ENCODE measurements at regions not wholly inside any gene's neighbourhood (a gene's known extent, or its start where the extent isn't known, plus 50 kb on each side); places are given as distances from the start of the nearest gene placed in this dataset.

DNA sequence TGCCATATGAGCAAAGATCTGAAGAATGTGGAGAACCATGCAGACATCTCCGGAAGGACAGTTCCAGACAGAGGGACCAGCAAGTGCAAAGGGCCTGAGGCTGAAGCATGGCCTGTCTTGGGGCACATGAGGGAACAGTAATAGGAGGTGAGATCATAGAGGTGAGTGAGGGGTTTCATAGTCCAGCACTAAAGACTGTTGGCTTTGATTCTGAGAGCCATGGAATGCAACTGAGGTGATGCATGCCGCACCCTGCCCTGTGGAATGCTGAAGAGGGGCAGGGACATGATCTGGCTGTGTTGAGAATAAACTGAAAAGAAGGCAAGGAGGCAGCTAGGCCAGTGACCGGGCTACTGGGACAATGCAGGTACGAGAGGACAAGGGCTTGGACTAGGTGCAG lies 253.1 kb upstream of the KLF14 start:
- TF ChIP-seq POLR2AphosphoS5 (IDR thresholded peaks at IDR 0.05; ENCODE audit: low read depth, low read length), result no peak
- no peak for TF ChIP-seq SPI1 (IDR thresholded peaks at IDR 0.05; ENCODE audit: low read depth, low read length)
